HG02840 (cell line): ENCODE measurements at regions not wholly inside any gene's neighbourhood (a gene's known extent, or its start where the extent isn't known, plus 50 kb on each side); places are given as distances from the start of the nearest gene placed in this dataset.

Source experiments
- ATAC-seq: cut with Tn5 transposase; IDR thresholded peaks from one replicate; pipeline ENCODE4 v1.9.1; 2021; ENCODE audit warnings: mild to moderate bottlenecking, moderate library complexity, moderate number of reproducible peaks; ENCODE audit not compliant: unreplicated experiment, low FRiP score

- no peak for ATAC-seq
These were observed 92.7 kb upstream of the AKR1E2 start for GRCh38 chr10:4733150-4733842.

- ATAC-seq = no peak
These were observed 95.0 kb upstream of the AKR1E2 start for GRCh38 chr10:4730998-4731397.

- ATAC-seq = no peak
These were observed 99.9 kb upstream of the AKR1E2 start for GRCh38 chr10:4725917-4726606.

GRCh38 chr10:4723860-4724259 is 102.1 kb upstream of the AKR1E2 start:
- ATAC-seq = no peak

- no peak for ATAC-seq
These were observed 103.8 kb upstream of the AKR1E2 start for GRCh38 chr10:4721999-4722753.

- ATAC-seq = no peak
These were observed 105.5 kb upstream of the AKR1E2 start for GRCh38 chr10:4720463-4720862.

GRCh38 chr10:4719671-4720070 is 106.3 kb upstream of the AKR1E2 start:
- ATAC-seq = no peak

- no peak for ATAC-seq
These were observed 107.0 kb upstream of the AKR1E2 start for GRCh38 chr10:4719036-4719435.

GRCh38 chr10:4718544-4718943 is 107.5 kb upstream of the AKR1E2 start:
- no peak for ATAC-seq

- ATAC-seq = no peak
These were observed 108.3 kb upstream of the AKR1E2 start for GRCh38 chr10:4717670-4718069.

GRCh38 chr10:4710858-4711257 is 115.1 kb upstream of the AKR1E2 start:
- ATAC-seq = no peak

- ATAC-seq = no peak
These were observed 117.8 kb upstream of the AKR1E2 start for GRCh38 chr10:4708123-4708759.

- no peak for ATAC-seq
These were observed 118.8 kb upstream of the AKR1E2 start for GRCh38 chr10:4707221-4707620.

GRCh38 chr10:4704034-4704545 is 121.9 kb upstream of the AKR1E2 start:
- no peak for ATAC-seq

- ATAC-seq = no peak
These were observed 125.0 kb upstream of the AKR1E2 start for GRCh38 chr10:4701016-4701415.

GRCh38 chr10:4699950-4700730 is 125.9 kb upstream of the AKR1E2 start:
- no peak for ATAC-seq

GRCh38 chr10:4698075-4698474 is 127.9 kb upstream of the AKR1E2 start:
- ATAC-seq = no peak

- ATAC-seq = no peak
These were observed 129.8 kb upstream of the AKR1E2 start for GRCh38 chr10:4696186-4696585.

- no peak for ATAC-seq
These were observed 132.0 kb upstream of the AKR1E2 start for GRCh38 chr10:4693967-4694366.

GRCh38 chr10:4692206-4692605 is 133.8 kb upstream of the AKR1E2 start:
- no peak for ATAC-seq
